Type B pancreatic cell (in vitro differentiated cells): ENCODE measurements at regions not wholly inside any gene's neighbourhood (a gene's known extent, or its start where the extent isn't known, plus 50 kb on each side); places are given as distances from the start of the nearest gene placed in this dataset.
A peak's percentile ranks its signal among the peaks of the same experiment; 100 is the strongest.

ENCODE experiments used
- DNase-seq: peaks from one replicate; pipeline ENCODE4 v3.0.0; 2021; ENCODE audit warnings: mixed read lengths; ENCODE audit not compliant: unreplicated experiment; ENCODE audit errors: extremely low spot score
- H3K27ac Mint-ChIP-seq: 2 replicates; pipeline ENCODE4 v1.8.0; 2021; ENCODE audit warnings: mild to moderate bottlenecking, mixed read lengths
- H3K27me3 Mint-ChIP-seq: 2 replicates; pipeline ENCODE4 v1.8.0; 2021; ENCODE audit warnings: mixed read lengths
- H3K36me3 Mint-ChIP-seq: 2 replicates; pipeline ENCODE4 v1.8.0; 2021; ENCODE audit warnings: mixed read lengths
- H3K4me1 Mint-ChIP-seq: one replicate; pipeline ENCODE4 v1.8.0; 2021; ENCODE audit warnings: mixed read lengths; ENCODE audit not compliant: unreplicated experiment
- H3K4me3 Mint-ChIP-seq: 2 replicates; pipeline ENCODE4 v1.8.0; 2021; ENCODE audit warnings: mild to moderate bottlenecking, mixed read lengths
- H3K9me3 Mint-ChIP-seq: 2 replicates; pipeline ENCODE4 v1.8.0; 2021; ENCODE audit warnings: mixed read lengths
- TF ChIP-seq, protein P1 (sequence below): fragments of 200-600 bp; sonication (generic); conservative IDR thresholded peaks from 2 replicates; pipeline ENCODE4 v1.5.0; 2021; ENCODE audit warnings: antibody characterized with exemption, mild to moderate bottlenecking

DNA sequence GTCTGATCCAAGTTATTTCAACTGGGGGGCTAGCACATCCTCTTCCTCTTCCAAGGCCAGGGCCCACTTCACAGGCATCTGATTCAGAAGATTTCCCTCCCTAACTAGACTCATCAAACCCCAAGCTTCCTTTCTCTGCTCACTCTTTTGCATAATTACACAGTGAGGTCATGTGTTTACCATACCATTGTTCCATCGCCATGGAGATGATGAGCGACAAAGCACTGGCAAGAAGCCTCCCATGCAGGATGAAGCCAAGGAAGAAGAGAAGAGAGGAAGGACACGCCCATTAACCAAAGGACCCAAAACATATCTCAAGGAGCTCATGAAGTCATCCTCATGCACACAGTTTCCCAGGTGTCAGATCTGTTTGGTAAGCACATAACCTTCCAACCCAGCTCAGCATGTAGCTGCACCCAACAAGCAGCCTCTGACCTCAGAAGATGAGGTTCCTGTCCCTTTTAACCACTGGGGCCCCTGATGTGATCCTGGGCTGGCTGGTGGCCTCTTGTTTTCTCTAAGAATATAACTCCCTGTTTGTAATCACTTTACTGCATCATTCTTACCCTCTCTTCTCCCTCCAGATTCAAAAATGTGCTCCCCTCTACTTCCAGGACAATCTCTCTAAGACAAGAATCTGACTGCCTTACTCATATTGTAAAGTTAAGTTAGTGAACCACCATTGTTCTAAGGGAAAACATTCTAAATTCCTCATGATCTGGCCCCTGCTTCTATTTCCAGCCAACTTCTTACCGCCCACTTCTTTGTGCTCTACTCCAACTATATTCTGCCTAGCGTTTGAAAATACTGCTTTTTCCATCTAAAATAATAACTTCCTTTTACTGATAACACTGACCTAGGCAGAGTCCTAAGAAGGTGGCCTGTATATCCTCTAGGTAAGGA is 190.1 kb downstream of the TTC32 start:
- Mint-ChIP-seq H3K9me3 (peaks cover 11% of the 10 kb centered on the region), H3K4me1 (peaks cover 14% of the 10 kb centered on the region), H3K27me3 (peaks cover 10% of the 10 kb centered on the region), H3K4me3 (no peak overlapping the region), H3K27ac (peak overlapping the region; percentile 57), H3K36me3 (peaks cover 7% of the 10 kb centered on the region)
- no peak for DNase-seq
- TF ChIP-seq, protein P1, sequence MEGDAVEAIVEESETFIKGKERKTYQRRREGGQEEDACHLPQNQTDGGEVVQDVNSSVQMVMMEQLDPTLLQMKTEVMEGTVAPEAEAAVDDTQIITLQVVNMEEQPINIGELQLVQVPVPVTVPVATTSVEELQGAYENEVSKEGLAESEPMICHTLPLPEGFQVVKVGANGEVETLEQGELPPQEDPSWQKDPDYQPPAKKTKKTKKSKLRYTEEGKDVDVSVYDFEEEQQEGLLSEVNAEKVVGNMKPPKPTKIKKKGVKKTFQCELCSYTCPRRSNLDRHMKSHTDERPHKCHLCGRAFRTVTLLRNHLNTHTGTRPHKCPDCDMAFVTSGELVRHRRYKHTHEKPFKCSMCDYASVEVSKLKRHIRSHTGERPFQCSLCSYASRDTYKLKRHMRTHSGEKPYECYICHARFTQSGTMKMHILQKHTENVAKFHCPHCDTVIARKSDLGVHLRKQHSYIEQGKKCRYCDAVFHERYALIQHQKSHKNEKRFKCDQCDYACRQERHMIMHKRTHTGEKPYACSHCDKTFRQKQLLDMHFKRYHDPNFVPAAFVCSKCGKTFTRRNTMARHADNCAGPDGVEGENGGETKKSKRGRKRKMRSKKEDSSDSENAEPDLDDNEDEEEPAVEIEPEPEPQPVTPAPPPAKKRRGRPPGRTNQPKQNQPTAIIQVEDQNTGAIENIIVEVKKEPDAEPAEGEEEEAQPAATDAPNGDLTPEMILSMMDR, result no peak

DNA sequence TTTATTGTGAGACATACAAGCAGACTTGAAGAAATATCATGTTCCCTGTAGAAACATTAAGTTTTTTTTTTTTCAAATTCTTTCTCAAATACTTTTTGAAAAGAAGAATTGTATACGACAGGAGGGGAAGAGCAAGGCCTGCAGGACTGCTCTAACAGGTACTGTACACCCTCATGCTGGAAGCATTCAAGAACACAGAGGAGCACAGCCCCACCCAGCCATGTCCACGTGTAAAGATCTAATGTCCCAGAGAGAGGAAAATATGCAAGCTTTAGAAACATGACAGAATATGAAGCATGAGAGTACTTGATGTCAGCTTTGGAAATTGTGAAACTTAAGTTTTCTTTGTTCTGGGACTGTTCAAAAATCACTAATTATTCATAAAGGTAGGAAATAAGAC is 191.6 kb downstream of the TTC32 start:
- no peak for DNase-seq
- no peak overlapping the region for H3K4me3 Mint-ChIP-seq
- H3K4me1 Mint-ChIP-seq, result peaks cover 14% of the 10 kb centered on the region
- H3K9me3 Mint-ChIP-seq, result peaks cover 11% of the 10 kb centered on the region
- H3K27ac Mint-ChIP-seq, result peak overlapping the region; percentile 87
- peaks cover 9% of the 10 kb centered on the region for H3K27me3 Mint-ChIP-seq
- H3K36me3 Mint-ChIP-seq, result peaks cover 7% of the 10 kb centered on the region
- TF ChIP-seq, protein P1, result no peak

DNA sequence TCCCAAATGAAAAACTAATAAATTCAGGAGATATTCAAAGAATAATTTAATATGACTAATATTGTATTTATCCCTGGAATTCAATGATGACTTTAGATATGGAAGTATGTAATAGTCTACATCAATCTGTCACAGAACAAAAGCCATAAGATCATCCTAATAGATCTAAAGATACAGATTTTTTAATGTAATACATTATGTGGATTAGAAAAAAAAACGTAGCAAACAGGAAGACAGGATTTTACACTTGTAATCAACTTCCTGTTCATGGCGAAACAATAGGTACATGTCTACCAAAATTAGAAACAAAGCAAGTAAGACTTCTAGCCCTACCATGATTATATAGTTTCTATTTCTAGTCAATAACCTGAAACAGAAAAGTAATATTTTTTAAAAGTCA is 192.2 kb downstream of the TTC32 start:
- Mint-ChIP-seq H3K4me1 (peaks cover 14% of the 10 kb centered on the region), H3K27me3 (peaks cover 9% of the 10 kb centered on the region), H3K27ac (no peak overlapping the region), H3K36me3 (peaks cover 7% of the 10 kb centered on the region), H3K4me3 (no peak overlapping the region), H3K9me3 (peaks cover 11% of the 10 kb centered on the region)
- DNase-seq, result no peak
- TF ChIP-seq, protein P1, result no peak

DNA sequence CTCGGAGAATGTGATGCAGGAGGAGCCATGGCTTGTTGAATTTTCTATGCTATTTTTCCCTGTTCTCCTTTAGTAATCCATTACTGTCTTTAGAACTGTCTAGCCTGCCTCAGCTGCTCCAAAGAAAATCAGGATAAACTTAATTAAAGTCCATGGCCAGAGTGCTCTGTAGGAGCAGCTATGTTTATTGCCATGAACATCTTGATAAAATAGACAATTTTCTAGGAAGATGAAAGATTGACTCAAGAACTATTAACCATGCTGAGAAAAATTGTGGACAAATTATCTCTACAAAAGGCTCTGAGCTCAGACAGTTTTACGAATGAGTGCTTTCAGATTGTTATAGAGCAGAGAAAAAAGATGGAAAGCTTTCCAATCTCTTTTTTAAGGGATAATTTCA is 193.0 kb downstream of the TTC32 start:
- H3K36me3 Mint-ChIP-seq, result peaks cover 7% of the 10 kb centered on the region
- H3K27ac Mint-ChIP-seq, result no peak overlapping the region
- H3K9me3 Mint-ChIP-seq, result peaks cover 11% of the 10 kb centered on the region
- DNase-seq, result no peak
- H3K4me1 Mint-ChIP-seq, result peaks cover 13% of the 10 kb centered on the region
- no peak overlapping the region for H3K4me3 Mint-ChIP-seq
- peaks cover 9% of the 10 kb centered on the region for H3K27me3 Mint-ChIP-seq
- TF ChIP-seq, protein P1, result no peak

DNA sequence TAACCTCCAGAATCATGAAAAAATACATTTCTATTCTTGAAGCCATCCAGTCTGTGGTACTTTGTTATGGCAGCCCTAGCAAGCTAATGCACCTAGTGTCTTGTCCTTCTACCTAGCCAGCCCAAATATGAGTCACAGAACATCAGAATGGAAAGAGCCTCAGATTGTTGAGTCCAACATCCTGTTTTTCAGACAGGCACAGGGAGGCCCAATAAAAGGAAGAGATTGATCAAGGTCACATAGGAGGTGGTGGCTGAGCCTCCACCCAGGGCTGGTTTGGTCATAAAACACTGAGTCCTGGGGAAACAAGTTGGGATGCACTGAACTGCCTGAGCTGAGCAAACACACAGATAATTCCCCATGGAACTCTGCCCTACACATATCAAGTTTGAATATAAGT is 195.5 kb downstream of the TTC32 start:
- peaks cover 1% of the 10 kb centered on the region for H3K4me1 Mint-ChIP-seq
- peaks cover 18% of the 10 kb centered on the region for H3K9me3 Mint-ChIP-seq
- no peak overlapping the region for H3K4me3 Mint-ChIP-seq
- TF ChIP-seq, protein P1, result no peak
- no peak for DNase-seq
- H3K36me3 Mint-ChIP-seq, result peaks cover 1% of the 10 kb centered on the region
- H3K27ac Mint-ChIP-seq, result no peak overlapping the region
- peaks cover 12% of the 10 kb centered on the region for H3K27me3 Mint-ChIP-seq
